Activated T-helper 1 cell treated with anti-CD3 and anti-CD28 coated beads, Interleukin-12 subunit alpha, Interleukin-12 subunit beta, Interleukin-2, Interleukin-4 antibody, amounts not matched to agents 30 ng/mL and 10 ng/mL and 1 ng/mL, durations not matched to agents 14 hours and 24 hours and 36 hours (primary cell): ENCODE measurements at regions not wholly inside any gene's neighbourhood (a gene's known extent, or its start where the extent isn't known, plus 50 kb on each side); places are given as distances from the start of the nearest gene placed in this dataset.

ENCODE experiments used
- DNase-seq: peaks from one replicate; pipeline ENCODE4 v3.0.0; 2021; ENCODE audit warnings: low spot score
- H3K27ac Mint-ChIP-seq: one replicate; pipeline ENCODE4 v1.8.0; 2021; ENCODE audit warnings: mild to moderate bottlenecking, mixed read lengths
- H3K27me3 Mint-ChIP-seq: one replicate; pipeline ENCODE4 v1.8.0; 2022; ENCODE audit warnings: mild to moderate bottlenecking, moderate library complexity, mixed read lengths; ENCODE audit not compliant: insufficient read depth
- H3K36me3 Mint-ChIP-seq: one replicate; pipeline ENCODE4 v1.8.0; 2021; ENCODE audit warnings: low read depth, mixed read lengths
- H3K4me1 Mint-ChIP-seq: one replicate; pipeline ENCODE4 v1.8.0; 2021; ENCODE audit warnings: low read depth, mixed read lengths
- H3K4me3 Mint-ChIP-seq: one replicate; pipeline ENCODE4 v1.8.0; 2021; ENCODE audit warnings: mild to moderate bottlenecking, moderate library complexity, mixed read lengths
- H3K9me3 Mint-ChIP-seq: one replicate; pipeline ENCODE4 v1.8.0; 2021; ENCODE audit warnings: mixed read lengths
- intact Hi-C: fragments of 100-400 bp; cut with micrococcal nuclease; formaldehyde crosslinking; loops from one replicate; pipeline ENCODE4 v1.15.1; 2024

DNA sequence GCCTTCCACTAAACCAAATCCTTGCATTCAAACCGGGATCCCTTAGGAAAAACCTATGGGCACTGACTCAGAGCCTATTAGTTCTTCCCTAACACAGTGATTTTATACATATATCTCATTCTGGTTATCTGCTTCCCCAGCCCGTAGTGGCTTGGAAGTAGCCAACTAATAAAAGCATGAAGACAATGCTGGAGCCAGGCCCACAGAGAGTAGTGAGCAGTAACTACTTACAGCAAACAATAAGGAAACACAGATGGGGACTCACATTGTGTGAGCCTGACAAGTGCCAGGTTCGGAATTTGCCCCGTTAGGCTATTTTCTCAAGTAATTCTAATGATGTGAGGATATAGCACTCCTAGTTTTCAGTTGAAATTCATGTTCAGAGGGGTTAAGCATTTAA is 83.3 kb upstream of the OR5AK2 start:
- no peak overlapping the region for H3K4me3 Mint-ChIP-seq
- no peak for DNase-seq
- no peak overlapping the region for H3K27ac Mint-ChIP-seq
- H3K27me3 Mint-ChIP-seq, result no peaks in the 10 kb centered on the region
- no peaks in the 10 kb centered on the region for H3K4me1 Mint-ChIP-seq
- no peaks in the 10 kb centered on the region for H3K9me3 Mint-ChIP-seq
- intact Hi-C loops, result no loop called here
- no peaks in the 10 kb centered on the region for H3K36me3 Mint-ChIP-seq

DNA sequence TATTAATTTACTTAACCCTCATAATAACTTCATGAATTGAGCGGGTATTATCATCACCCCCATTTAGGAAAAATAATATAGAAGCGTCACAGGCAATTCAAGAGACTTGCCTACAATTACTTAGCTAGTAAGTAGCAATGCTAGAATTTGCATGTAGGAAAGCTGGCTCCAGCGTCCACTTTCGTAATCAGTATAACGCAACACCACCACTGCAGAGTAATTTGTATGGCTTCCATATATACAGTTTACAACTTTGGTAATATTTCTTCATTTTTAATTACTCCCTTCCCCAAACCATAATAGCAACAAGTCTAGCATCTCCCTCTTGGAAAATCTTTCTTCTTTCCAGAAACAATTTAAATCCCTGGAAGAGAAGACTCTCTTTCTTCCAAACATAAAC is 89.9 kb upstream of the OR5AK2 start:
- no peaks in the 10 kb centered on the region for H3K9me3 Mint-ChIP-seq
- no peaks in the 10 kb centered on the region for H3K4me1 Mint-ChIP-seq
- H3K4me3 Mint-ChIP-seq, result no peak overlapping the region
- no peaks in the 10 kb centered on the region for H3K27me3 Mint-ChIP-seq
- intact Hi-C loops, result no loop called here
- DNase-seq, result no peak
- no peaks in the 10 kb centered on the region for H3K36me3 Mint-ChIP-seq
- no peak overlapping the region for H3K27ac Mint-ChIP-seq

DNA sequence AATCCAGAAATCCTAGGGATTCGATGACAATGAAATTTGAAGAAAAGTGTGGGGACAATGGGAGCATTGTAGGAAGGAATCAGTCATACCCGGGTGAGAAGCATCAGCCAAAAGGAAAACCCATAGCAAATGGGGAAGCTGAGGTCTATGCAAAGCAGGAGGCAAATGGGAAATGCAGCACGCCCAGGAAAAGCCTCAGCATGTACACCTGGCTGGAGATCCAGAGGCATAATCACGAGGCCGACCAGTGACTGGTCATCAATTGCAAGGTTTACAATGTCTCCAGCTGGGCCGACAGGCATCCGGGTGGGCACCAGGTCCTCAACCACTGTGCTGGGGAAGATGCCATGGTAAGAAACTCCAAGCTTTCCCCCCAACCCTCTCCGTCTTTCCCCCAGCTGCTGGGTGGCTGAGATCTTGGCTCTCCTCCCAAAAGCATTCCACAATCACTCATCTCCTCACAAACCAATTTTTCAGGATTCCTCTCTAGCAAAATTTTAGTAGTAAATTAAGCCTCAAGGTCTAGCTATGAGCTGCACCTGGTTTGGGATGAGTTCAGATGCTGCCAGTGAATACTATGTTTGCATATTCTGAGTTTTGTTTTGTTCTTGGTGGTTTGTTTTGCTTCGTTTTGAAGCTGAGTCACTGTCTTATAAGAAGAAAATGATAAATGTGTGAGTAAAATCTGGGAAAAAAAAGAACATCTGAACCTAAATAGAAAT is 98.0 kb upstream of the OR5AK2 start:
- intact Hi-C loops, result no loop called here
- Mint-ChIP-seq H3K27ac (no peak overlapping the region), H3K36me3 (no peaks in the 10 kb centered on the region), H3K4me1 (no peaks in the 10 kb centered on the region), H3K9me3 (no peaks in the 10 kb centered on the region), H3K4me3 (no peak overlapping the region), H3K27me3 (no peaks in the 10 kb centered on the region)
- no peak for DNase-seq

DNA sequence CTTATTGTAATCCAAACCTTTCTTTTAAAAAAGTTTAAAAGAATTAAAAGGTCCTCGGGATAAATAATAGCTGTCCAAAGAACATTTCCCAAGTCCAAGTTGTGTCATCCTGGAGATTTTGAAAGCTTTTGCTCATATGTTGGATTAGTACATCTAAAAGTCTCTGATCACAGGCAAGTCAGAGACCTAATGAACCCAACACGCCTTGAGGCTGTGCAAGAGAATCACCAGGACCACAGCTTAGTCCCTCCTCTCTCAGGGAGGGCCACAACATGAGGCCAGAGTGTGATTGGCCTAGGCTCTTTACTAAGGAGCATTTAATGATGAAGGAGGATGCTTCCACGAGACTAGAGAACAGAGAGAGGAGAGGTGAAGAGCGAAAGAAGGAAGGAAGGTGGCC is 98.7 kb upstream of the OR5AK2 start:
- no peaks in the 10 kb centered on the region for H3K9me3 Mint-ChIP-seq

DNA sequence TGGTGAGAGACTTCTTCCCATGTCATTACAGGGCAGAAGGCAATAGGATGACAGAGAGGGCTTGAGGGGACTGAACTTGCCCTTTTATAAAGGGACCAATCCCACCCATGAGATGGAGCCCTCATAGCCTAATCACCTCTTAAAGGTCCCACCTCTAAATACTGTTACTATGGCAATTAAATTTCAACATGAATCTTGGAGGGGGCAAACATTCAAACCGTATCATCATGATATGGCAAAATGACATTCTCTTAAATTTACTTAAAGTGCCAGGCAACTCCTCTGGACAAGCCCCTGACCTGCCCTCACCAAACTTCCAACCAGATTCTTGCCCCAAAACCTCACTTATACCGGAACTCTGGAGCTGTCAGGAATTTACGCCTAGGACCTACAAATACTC is 100.8 kb upstream of the OR5AK2 start:
- Mint-ChIP-seq H3K27ac (no peak overlapping the region), H3K4me1 (no peaks in the 10 kb centered on the region), H3K4me3 (no peak overlapping the region), H3K9me3 (no peaks in the 10 kb centered on the region), H3K27me3 (no peaks in the 10 kb centered on the region), H3K36me3 (no peaks in the 10 kb centered on the region)
- intact Hi-C loops, result no loop called here
- DNase-seq, result no peak

More for the DNA sequence above, 98.7 kb upstream of the OR5AK2 start:
- DNase-seq, result no peak
- Mint-ChIP-seq H3K4me3 (no peak overlapping the region), H3K27me3 (no peaks in the 10 kb centered on the region), H3K27ac (no peak overlapping the region), H3K36me3 (no peaks in the 10 kb centered on the region), H3K4me1 (no peaks in the 10 kb centered on the region)
- intact Hi-C loops, result no loop called here

DNA sequence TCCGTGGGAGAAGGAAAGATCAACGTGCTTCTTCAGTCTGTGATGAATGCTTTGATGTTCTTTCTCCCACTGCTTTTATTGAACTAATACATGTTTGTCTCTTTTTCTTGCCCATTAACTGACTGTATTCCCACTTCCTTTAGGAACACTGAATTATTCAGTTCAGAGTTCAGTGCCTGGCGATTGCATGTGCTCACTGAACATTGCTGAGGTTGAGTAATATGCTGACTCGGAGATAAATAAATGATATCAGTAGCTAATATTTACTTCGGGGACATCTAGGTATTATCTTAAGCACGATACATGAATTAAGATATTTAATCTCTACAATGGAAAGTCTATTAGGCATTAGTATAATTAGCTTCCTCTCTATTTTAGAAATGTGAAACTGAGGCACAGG is 102.3 kb upstream of the OR5AK2 start:
- DNase-seq, result no peak
- no peaks in the 10 kb centered on the region for H3K36me3 Mint-ChIP-seq
- intact Hi-C loops, result no loop called here
- no peaks in the 10 kb centered on the region for H3K4me1 Mint-ChIP-seq
- no peak overlapping the region for H3K4me3 Mint-ChIP-seq
- no peaks in the 10 kb centered on the region for H3K27me3 Mint-ChIP-seq
- no peak overlapping the region for H3K27ac Mint-ChIP-seq
- no peaks in the 10 kb centered on the region for H3K9me3 Mint-ChIP-seq

DNA sequence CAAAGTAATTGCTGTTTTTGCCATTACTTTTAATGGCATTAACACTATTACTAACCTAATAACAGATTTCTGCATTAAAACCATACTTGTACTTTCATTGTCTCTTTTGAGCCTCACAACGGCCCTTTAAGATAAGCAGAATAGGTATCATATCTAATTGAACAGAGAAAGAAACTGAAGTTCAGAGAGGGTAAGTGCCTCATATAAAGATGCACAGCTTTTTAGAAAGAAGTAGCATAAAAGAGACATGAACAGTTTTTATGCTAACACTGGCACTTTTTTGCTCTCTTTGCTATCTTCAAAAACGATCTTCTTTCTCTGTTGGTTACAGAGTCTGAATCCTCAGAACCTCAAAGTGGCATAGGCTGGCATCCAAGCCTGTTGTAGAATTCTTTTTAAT is 102.9 kb upstream of the OR5AK2 start:
- Mint-ChIP-seq H3K27ac (no peak overlapping the region), H3K27me3 (no peaks in the 10 kb centered on the region), H3K36me3 (no peaks in the 10 kb centered on the region), H3K9me3 (no peaks in the 10 kb centered on the region), H3K4me1 (no peaks in the 10 kb centered on the region), H3K4me3 (no peak overlapping the region)
- intact Hi-C loops, result no loop called here
- no peak for DNase-seq

DNA sequence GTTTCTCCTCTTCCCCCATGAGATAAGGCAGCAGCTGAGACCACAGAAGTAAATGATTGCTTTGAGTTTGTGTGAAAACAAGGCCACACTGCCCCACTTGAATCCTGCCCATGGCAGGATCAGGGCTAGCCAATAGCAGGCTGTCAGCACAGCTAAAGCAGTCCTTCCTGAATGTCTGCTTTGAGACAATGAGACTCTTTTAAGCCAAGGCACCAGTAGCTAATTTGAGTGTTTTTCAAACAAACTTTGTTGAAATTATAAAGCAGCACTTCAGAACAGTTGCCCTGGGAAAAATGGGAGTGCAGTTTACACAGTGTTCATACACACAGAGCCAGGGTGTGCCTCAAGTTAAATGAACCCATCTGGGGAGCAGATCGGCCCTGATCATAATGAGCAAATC is 103.5 kb upstream of the OR5AK2 start:
- Mint-ChIP-seq H3K27me3 (no peaks in the 10 kb centered on the region), H3K4me1 (no peaks in the 10 kb centered on the region), H3K27ac (no peak overlapping the region), H3K4me3 (no peak overlapping the region), H3K36me3 (no peaks in the 10 kb centered on the region), H3K9me3 (no peaks in the 10 kb centered on the region)
- DNase-seq, result no peak
- intact Hi-C loops, result no loop called here

DNA sequence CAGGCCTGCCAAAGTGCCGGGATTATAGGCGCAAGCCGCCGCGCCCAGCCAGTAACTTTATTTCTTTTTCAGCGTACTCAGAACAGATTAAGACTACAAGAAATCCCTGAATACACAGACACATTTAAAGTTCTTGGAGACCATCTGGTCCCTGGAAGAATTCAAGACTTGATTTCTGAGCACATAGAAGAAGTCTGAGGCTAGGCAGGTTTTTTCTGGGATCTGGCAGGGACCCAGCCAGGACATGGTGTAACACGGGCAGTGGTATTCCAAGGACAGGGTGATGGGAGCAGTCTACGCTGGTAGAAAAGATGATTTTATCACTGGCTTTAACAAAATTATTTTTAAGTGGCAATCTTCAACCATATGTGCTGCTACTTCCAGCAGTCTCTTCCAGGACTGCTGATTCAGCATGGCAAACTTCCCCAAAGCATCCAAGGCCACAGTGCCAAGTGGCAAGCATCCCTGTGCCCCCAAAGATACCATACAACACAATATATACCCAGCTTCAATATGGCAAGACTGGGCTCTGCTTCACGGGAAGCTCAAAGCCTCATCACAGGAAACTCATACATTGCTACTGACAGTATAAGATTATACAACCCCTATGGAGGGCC is 105.2 kb upstream of the OR5AK2 start:
- intact Hi-C loops, result no loop called here

DNA sequence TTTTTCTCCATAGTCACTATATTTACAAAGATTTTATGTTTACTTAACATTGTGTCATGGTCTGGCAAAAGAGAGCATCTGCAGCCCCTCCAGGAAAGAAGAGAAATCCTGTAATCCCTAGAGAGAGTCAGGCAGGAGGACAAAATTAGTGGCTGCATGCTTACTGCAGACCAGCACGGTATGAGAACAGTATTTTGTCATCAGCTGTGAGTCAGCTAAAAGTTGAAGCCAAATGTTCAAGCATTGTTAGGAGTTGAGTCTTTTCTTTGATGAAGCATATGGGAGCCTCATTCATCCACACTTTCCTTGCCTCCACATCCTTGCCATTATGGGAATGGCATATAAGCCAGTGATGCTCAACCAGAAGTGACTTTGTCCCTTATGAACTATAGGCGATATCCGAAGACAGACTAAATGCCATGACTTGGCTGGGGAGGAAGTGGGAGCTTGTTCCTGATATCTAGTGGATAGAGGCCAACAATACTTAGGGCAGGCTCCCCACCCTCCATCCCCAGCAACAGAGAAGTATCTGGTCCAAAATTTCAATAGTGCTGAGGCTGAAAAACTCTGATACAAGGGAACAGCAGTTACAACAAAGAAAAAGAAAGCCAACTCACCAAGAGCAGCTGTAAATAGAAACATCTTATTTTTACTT is 112.0 kb upstream of the OR5AK2 start:
- Mint-ChIP-seq H3K36me3 (no peaks in the 10 kb centered on the region), H3K9me3 (no peaks in the 10 kb centered on the region), H3K4me1 (no peaks in the 10 kb centered on the region), H3K27me3 (no peaks in the 10 kb centered on the region), H3K27ac (no peak overlapping the region), H3K4me3 (no peak overlapping the region)
- no peak for DNase-seq
- intact Hi-C loops, result loop anchor here (10.0 kb wide), 1 partner anchor 62 kb away; no protein-coding TSS in a partner anchor

More for the DNA sequence above, 105.2 kb upstream of the OR5AK2 start:
- Mint-ChIP-seq H3K36me3 (no peaks in the 10 kb centered on the region), H3K27me3 (no peaks in the 10 kb centered on the region), H3K9me3 (no peaks in the 10 kb centered on the region), H3K4me3 (no peak overlapping the region), H3K27ac (no peak overlapping the region), H3K4me1 (no peaks in the 10 kb centered on the region)
- no peak for DNase-seq

DNA sequence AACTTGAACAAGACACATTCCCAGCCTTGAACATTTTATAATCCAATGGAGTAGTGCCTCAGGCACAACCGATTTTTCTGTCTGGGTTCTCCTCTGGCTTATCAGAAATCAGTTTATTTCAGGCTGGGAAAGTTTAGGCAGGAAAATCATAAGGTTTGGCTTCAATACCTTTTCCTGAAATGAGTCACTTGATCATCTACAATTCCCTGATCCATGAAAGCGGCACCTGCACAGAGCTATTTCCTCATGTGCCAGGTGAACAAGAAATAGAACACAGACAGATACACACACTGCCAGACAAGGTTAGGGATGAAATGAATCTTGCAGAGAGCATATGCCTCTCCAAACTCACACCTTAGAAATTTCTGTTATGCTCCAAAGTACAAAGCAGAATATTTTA is 106.7 kb upstream of the OR9G4 start:
- Mint-ChIP-seq H3K36me3 (no peaks in the 10 kb centered on the region), H3K4me3 (no peak overlapping the region), H3K27ac (no peak overlapping the region), H3K27me3 (no peaks in the 10 kb centered on the region), H3K9me3 (no peaks in the 10 kb centered on the region), H3K4me1 (no peaks in the 10 kb centered on the region)
- intact Hi-C loops, result no loop called here
- no peak for DNase-seq

DNA sequence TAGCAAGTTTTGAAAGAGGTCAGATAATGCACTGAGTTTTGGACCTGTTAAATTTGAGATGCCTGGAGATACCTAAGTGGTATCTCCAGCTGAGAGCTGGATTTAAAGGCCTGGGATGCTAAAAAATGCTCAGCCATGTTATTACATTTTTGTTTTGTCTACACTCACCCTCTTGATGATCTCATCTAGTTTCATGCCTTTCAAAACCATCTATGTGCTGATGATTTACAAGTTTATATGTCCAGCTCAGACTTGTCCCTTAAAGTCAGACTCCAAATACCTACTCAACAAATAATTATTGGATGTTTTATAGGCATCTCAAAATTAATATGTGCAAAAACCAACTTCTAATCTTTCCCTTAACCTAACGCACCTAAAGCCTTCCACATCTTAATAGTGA is 103.6 kb upstream of the OR9G4 start:
- no peak for DNase-seq
- H3K4me1 Mint-ChIP-seq, result no peaks in the 10 kb centered on the region
- H3K36me3 Mint-ChIP-seq, result no peaks in the 10 kb centered on the region
- no peak overlapping the region for H3K27ac Mint-ChIP-seq
- H3K9me3 Mint-ChIP-seq, result no peaks in the 10 kb centered on the region
- intact Hi-C loops, result no loop called here
- H3K27me3 Mint-ChIP-seq, result no peaks in the 10 kb centered on the region
- H3K4me3 Mint-ChIP-seq, result no peak overlapping the region

DNA sequence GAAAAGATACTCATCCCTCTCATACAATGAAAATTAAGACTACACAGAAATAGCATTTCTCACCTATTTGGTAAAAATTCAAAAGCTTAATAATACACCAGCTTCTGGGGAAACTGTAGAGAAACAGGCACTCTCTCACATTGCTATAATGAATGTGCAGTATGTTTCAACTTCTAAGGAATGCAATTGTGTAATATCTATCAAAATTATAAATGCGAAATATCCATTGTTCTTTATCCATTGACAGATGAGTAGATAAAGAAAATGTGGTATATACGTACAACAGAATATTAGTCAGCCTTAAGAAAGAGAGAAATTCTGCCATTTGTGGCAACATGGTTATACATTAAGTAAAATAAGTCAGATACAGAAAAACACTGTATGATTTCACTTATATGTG is 101.4 kb upstream of the OR9G4 start:
- no peak for DNase-seq
- Mint-ChIP-seq H3K4me1 (no peaks in the 10 kb centered on the region), H3K9me3 (no peaks in the 10 kb centered on the region), H3K36me3 (no peaks in the 10 kb centered on the region), H3K27ac (no peak overlapping the region), H3K27me3 (no peaks in the 10 kb centered on the region), H3K4me3 (no peak overlapping the region)
- intact Hi-C loops, result no loop called here
